ENCODE measurements at regions not wholly inside any gene's neighbourhood (a gene's known extent, or its start where the extent isn't known, plus 50 kb on each side); places are given as distances from the start of the nearest gene placed in this dataset.

- TF ChIP-seq SPI1 (IDR thresholded peaks at IDR 0.05; ENCODE audit: borderline replicate concordance, low read depth) = no peak
- no peak for TF ChIP-seq POLR2AphosphoS5 (IDR thresholded peaks at IDR 0.05; ENCODE audit: low read depth)
- TF ChIP-seq GABPA (IDR thresholded peaks at IDR 0.05; ENCODE audit: low read depth) = no peak
- TF ChIP-seq, protein P1, sequence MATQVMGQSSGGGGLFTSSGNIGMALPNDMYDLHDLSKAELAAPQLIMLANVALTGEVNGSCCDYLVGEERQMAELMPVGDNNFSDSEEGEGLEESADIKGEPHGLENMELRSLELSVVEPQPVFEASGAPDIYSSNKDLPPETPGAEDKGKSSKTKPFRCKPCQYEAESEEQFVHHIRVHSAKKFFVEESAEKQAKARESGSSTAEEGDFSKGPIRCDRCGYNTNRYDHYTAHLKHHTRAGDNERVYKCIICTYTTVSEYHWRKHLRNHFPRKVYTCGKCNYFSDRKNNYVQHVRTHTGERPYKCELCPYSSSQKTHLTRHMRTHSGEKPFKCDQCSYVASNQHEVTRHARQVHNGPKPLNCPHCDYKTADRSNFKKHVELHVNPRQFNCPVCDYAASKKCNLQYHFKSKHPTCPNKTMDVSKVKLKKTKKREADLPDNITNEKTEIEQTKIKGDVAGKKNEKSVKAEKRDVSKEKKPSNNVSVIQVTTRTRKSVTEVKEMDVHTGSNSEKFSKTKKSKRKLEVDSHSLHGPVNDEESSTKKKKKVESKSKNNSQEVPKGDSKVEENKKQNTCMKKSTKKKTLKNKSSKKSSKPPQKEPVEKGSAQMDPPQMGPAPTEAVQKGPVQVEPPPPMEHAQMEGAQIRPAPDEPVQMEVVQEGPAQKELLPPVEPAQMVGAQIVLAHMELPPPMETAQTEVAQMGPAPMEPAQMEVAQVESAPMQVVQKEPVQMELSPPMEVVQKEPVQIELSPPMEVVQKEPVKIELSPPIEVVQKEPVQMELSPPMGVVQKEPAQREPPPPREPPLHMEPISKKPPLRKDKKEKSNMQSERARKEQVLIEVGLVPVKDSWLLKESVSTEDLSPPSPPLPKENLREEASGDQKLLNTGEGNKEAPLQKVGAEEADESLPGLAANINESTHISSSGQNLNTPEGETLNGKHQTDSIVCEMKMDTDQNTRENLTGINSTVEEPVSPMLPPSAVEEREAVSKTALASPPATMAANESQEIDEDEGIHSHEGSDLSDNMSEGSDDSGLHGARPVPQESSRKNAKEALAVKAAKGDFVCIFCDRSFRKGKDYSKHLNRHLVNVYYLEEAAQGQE (IDR thresholded peaks at IDR 0.05; ENCODE audit: insufficient replicate concordance, low read depth) = no peak
- no peak for TF ChIP-seq CTCF (IDR thresholded peaks at IDR 0.05; ENCODE audit: insufficient read depth, low read length)
- no peak overlapping the region for H3K27ac ChIP-seq (replicated peaks)
- H3K27me3 ChIP-seq (ENCODE audit: insufficient read depth, poor library complexity, severe bottlenecking) = peaks cover 3% of the 10 kb centered on the region
- no peak for DNase-seq (ENCODE audit: low read depth in 1 of 2, low spot score in 1 of 2)
- no peak overlapping the region for H3K4me3 ChIP-seq (replicated peaks; ENCODE audit: insufficient read depth, low read length)
These were observed 378.4 kb upstream of the DPPA4 start for GRCh38 chr3:109715707-109716106.

GRCh38 chr3:109718850-109719249 lies 381.5 kb upstream of the DPPA4 start:
- Histone ChIP-seq H3K27me3 (ENCODE audit: insufficient read depth, poor library complexity, severe bottlenecking) (peaks cover 3% of the 10 kb centered on the region), H3K4me3 (replicated peaks; ENCODE audit: insufficient read depth, low read length) (no peak overlapping the region), H3K27ac (replicated peaks) (no peak overlapping the region)
- no peak for DNase-seq (ENCODE audit: low read depth in 1 of 2, low spot score in 1 of 2)
- TF ChIP-seq SPI1 (IDR thresholded peaks at IDR 0.05; ENCODE audit: borderline replicate concordance, low read depth) (no peak), CTCF (IDR thresholded peaks at IDR 0.05; ENCODE audit: insufficient read depth, low read length) (no peak), POLR2AphosphoS5 (IDR thresholded peaks at IDR 0.05; ENCODE audit: low read depth) (no peak), GABPA (IDR thresholded peaks at IDR 0.05; ENCODE audit: low read depth) (no peak)
- TF ChIP-seq, protein P1 (IDR thresholded peaks at IDR 0.05; ENCODE audit: insufficient replicate concordance, low read depth) = no peak

GRCh38 chr3:109728861-109729494 lies 391.6 kb upstream of the DPPA4 start:
- no peak for DNase-seq (ENCODE audit: low read depth in 1 of 2, low spot score in 1 of 2)
- H3K27me3 ChIP-seq (ENCODE audit: insufficient read depth, poor library complexity, severe bottlenecking) = no peaks in the 10 kb centered on the region
- no peak overlapping the region for H3K27ac ChIP-seq (replicated peaks)
- no peak overlapping the region for H3K4me3 ChIP-seq (replicated peaks; ENCODE audit: insufficient read depth, low read length)
- no peak for TF ChIP-seq GABPA (IDR thresholded peaks at IDR 0.05; ENCODE audit: low read depth)

- Histone ChIP-seq H3K27ac (replicated peaks) (no peak overlapping the region), H3K27me3 (ENCODE audit: insufficient read depth, poor library complexity, severe bottlenecking) (no peaks in the 10 kb centered on the region), H3K4me3 (replicated peaks; ENCODE audit: insufficient read depth, low read length) (no peak overlapping the region)
- DNase-seq (ENCODE audit: low read depth in 1 of 2, low spot score in 1 of 2) = peak; percentile 8 to 39
- TF ChIP-seq GABPA (IDR thresholded peaks at IDR 0.05; ENCODE audit: low read depth) = no peak
- TF ChIP-seq SPI1 (IDR thresholded peaks at IDR 0.05; ENCODE audit: borderline replicate concordance, low read depth) = no peak
- TF ChIP-seq CTCF (IDR thresholded peaks at IDR 0.05; ENCODE audit: insufficient read depth, low read length) = peak; percentile 72
These were observed 394.5 kb upstream of the DPPA4 start for GRCh38 chr3:109731639-109732473.
